WTC11 (cell line): ENCODE measurements at regions not wholly inside any gene's neighbourhood (a gene's known extent, or its start where the extent isn't known, plus 50 kb on each side); places are given as distances from the start of the nearest gene placed in this dataset.

ENCODE experiments used
- ATAC-seq: fragments of 200-7000 bp; cut with Tn5 transposase; 2 replicates; pipeline ENCODE4 v1.10.0; 2021; ENCODE audit warnings: mild to moderate bottlenecking, moderate library complexity
- CTCF ChIA-PET: fragments of 300-600 bp; sonication (Branson Sonifier 250); formaldehyde crosslinking; loops from one replicate; lab custom pipeline; 2021; ENCODE audit warnings: antibody characterized with exemption; lab: Charles Lee
- POLR2A ChIA-PET: fragments of 350-600 bp; sonication (Branson Sonifier 250); formaldehyde crosslinking; loops from one replicate; lab custom pipeline; 2021; ENCODE audit warnings: antibody characterized with exemption; lab: Charles Lee
- DNase-seq: peaks from one replicate; pipeline ENCODE4 v3.0.0; 2021; ENCODE audit warnings: low spot score
- H3K27ac Mint-ChIP-seq: 2 replicates; pipeline ENCODE4 v1.8.0; 2021; ENCODE audit warnings: mixed read lengths
- H3K27me3 Mint-ChIP-seq: 2 replicates; pipeline ENCODE4 v1.8.0; 2021; ENCODE audit warnings: low read depth, mild to moderate bottlenecking, moderate library complexity, mixed read lengths
- H3K36me3 Mint-ChIP-seq: 2 replicates; pipeline ENCODE4 v1.8.0; 2021; ENCODE audit warnings: mixed read lengths
- H3K4me1 Mint-ChIP-seq: 2 replicates; pipeline ENCODE4 v1.8.0; 2022; ENCODE audit warnings: mixed read lengths
- H3K4me3 Mint-ChIP-seq: 2 replicates; pipeline ENCODE4 v1.8.0; 2021; ENCODE audit warnings: mild to moderate bottlenecking, moderate library complexity, mixed read lengths
- H3K9me3 Mint-ChIP-seq: 2 replicates; pipeline ENCODE4 v1.8.0; 2021; ENCODE audit warnings: mixed read lengths
- ARID4B ChIP-seq: sonication (generic); formaldehyde crosslinking; IDR thresholded peaks from 2 replicates; pipeline ENCODE4 v1.8.0; 2023; ENCODE audit warnings: missing genetic modification reagents, mild to moderate bottlenecking, borderline replicate concordance
- E2F5 ChIP-seq: sonication (generic); formaldehyde crosslinking; IDR thresholded peaks from 2 replicates; pipeline ENCODE4 v1.8.1; 2022; ENCODE audit warnings: mild to moderate bottlenecking, moderate library complexity, missing genetic modification reagents
- EMX1 ChIP-seq: fragments of 250-450 bp; sonication (Bioruptor Pico); IDR thresholded peaks from 2 replicates; pipeline ENCODE4 v1.8.0; 2021; ENCODE audit warnings: mild to moderate bottlenecking
- FOXJ3 ChIP-seq: sonication (generic); formaldehyde crosslinking; IDR thresholded peaks from 2 replicates; pipeline ENCODE4 v1.9.0; 2021; ENCODE audit warnings: missing genetic modification reagents, mild to moderate bottlenecking, borderline replicate concordance
- HMGXB4 ChIP-seq: sonication (generic); formaldehyde crosslinking; IDR thresholded peaks from 2 replicates; pipeline ENCODE4 v1.8.1; 2023; ENCODE audit warnings: mild to moderate bottlenecking, moderate library complexity, missing genetic modification reagents
- MYBL2 ChIP-seq: sonication (generic); formaldehyde crosslinking; IDR thresholded peaks from 2 replicates; pipeline ENCODE4 v1.8.1; 2023; ENCODE audit warnings: mild to moderate bottlenecking, moderate library complexity, missing genetic modification reagents
- PRRX2 ChIP-seq: fragments of 250-450 bp; sonication (Bioruptor Pico); IDR thresholded peaks from 2 replicates; pipeline ENCODE4 v1.8.0; 2021; ENCODE audit warnings: mild to moderate bottlenecking
- STAT6 ChIP-seq: sonication (generic); formaldehyde crosslinking; conservative IDR thresholded peaks from 2 replicates; pipeline ENCODE4 v1.8.1; 2023; ENCODE audit warnings: mild to moderate bottlenecking, low read depth, missing genetic modification reagents, moderate library complexity
- ZNF396 ChIP-seq: fragments of 250-450 bp; sonication (Bioruptor Pico); IDR thresholded peaks from 2 replicates; pipeline ENCODE4 v1.8.0; 2021; ENCODE audit warnings: mild to moderate bottlenecking, moderate library complexity, borderline replicate concordance

- no peak for TF ChIP-seq ARID4B (CRISPR knock-in tag)
- no peak for TF ChIP-seq HMGXB4
- TF ChIP-seq EMX1, result no peak
- no peak for TF ChIP-seq PRRX2 (CRISPR knock-in tag)
- no peak for TF ChIP-seq E2F5 (CRISPR knock-in tag)
Measured at GRCh38 chr5:68845131-68845530, 248.7 kb upstream of the SLC30A5 start (continued).

- POLR2A ChIA-PET, result no interaction called here
- H3K27ac Mint-ChIP-seq, result no peak overlapping the region
- CTCF ChIA-PET, result no interaction called here
- peaks cover 17% of the 10 kb centered on the region for H3K4me1 Mint-ChIP-seq
- DNase-seq, result no peak
- H3K36me3 Mint-ChIP-seq, result no peaks in the 10 kb centered on the region
- H3K9me3 Mint-ChIP-seq, result peaks cover 4% of the 10 kb centered on the region; the same call in 1 of the 2 replicates
- no peak for TF ChIP-seq FOXJ3 (CRISPR knock-in tag)
- no peak for TF ChIP-seq MYBL2
- no peak for TF ChIP-seq ZNF396 (CRISPR knock-in tag)
- TF ChIP-seq ARID4B (CRISPR knock-in tag), result no peak
- TF ChIP-seq STAT6, result no peak
- no peak overlapping the region for H3K4me3 Mint-ChIP-seq
- ATAC-seq, result no peak
- H3K27me3 Mint-ChIP-seq, result no peaks in the 10 kb centered on the region
Measured at GRCh38 chr5:68846828-68847227, 247.0 kb upstream of the SLC30A5 start.
